PC-9 (cell line): ENCODE measurements at regions not wholly inside any gene's neighbourhood (a gene's known extent, or its start where the extent isn't known, plus 50 kb on each side); places are given as distances from the start of the nearest gene placed in this dataset.

ENCODE experiments used
- CTCF ChIP-seq: fragments of 200-600 bp; sonication (generic); conservative IDR thresholded peaks from 2 replicates; pipeline ENCODE4 v1.6.1; 2017; ENCODE audit warnings: mixed run types, antibody characterized with exemption, mild to moderate bottlenecking, moderate library complexity
- EZH2 ChIP-seq: fragments of 200-600 bp; sonication (generic); IDR thresholded peaks from 2 replicates; pipeline ENCODE4 v1.8.0; 2017; ENCODE audit warnings: antibody characterized with exemption, low read depth

GRCh38 chr16:6910301-6910700, 422.3 kb upstream of the RBFOX1 start:
- TF ChIP-seq CTCF = no peak
- no peak for TF ChIP-seq EZH2
